Mucosa of descending colon (tissue), 3 donors: ENCODE measurements at regions not wholly inside any gene's neighbourhood (a gene's known extent, or its start where the extent isn't known, plus 50 kb on each side); places are given as distances from the start of the nearest gene placed in this dataset.
"Not testable (repeated sequence)": the region's sequence is repeated elsewhere in the genome, so short reads cannot be mapped to it uniquely, and the experiment has no call there.

Experiments used
- ATAC-seq: fragments of 200-7000 bp; cut with Tn5 transposase; one replicate; pipeline ENCODE4 v1.9.1; 2020; ENCODE audit warnings: mild to moderate bottlenecking, moderate library complexity
- DNase-seq, 3 donors: peaks; one replicate each; pipeline ENCODE4 v3.0.0-alpha.2; 2020
- H3K36me3 ChIP-seq: fragments of 200-600 bp; one replicate; pipeline ENCODE4 v1.8.0; 2021; ENCODE audit warnings: low read depth, mild to moderate bottlenecking
- H3K4me1 ChIP-seq: fragments of 200-600 bp; one replicate; pipeline ENCODE4 v1.8.0; 2021; ENCODE audit warnings: low read depth, mild to moderate bottlenecking
- H3K4me3 ChIP-seq: fragments of 200-600 bp; one replicate; pipeline ENCODE4 v1.8.0; 2021; ENCODE audit warnings: mild to moderate bottlenecking
- H3K9me3 ChIP-seq: fragments of 200-600 bp; one replicate; pipeline ENCODE4 v1.8.0; 2021; ENCODE audit warnings: mild to moderate bottlenecking
- intact Hi-C, 2 donors: fragments of 100-400 bp; cut with DNase I in 1 of 2; cut with micrococcal nuclease in 1 of 2; formaldehyde crosslinking; loops; one replicate each; pipeline versions ENCODE4 v1.11.0 to v1.11.1; 2022; cut with DNase I, micrococcal nuclease
- donor health status: DM: no; HTN: no; CAD: no; lungs with moderate emphysema.
- donor health status: DM: no; HTN: no; CAD: no.
- donor health status: DM: no; HTN: yes; CAD: no.

DNA sequence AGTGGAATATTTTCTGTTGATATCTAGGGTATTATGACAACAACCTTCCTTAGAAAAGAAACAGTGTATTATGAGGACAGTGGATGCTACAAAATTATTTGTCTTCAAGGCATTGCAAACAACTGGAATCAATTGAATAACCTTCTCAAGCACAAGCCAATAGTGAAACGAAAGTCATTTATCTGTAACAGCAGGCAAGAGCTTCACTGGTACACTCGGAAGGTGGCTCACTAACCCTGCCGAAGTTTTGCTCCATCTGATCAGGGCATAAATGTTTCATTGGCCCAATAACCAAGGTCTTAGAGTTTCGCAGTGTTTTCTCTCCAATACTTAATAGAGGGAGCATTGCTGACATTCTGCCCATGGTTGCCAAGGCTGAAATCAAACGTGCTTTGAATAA is 5278.7 kb upstream of the TPTE start:
- DNase-seq, intact Hi-C loops, ATAC-seq, H3K4me3 ChIP-seq, H3K4me1 ChIP-seq, H3K36me3 ChIP-seq: not testable (repeated sequence)
- peaks cover 78% of the 10 kb centered on the region for H3K9me3 ChIP-seq

DNA sequence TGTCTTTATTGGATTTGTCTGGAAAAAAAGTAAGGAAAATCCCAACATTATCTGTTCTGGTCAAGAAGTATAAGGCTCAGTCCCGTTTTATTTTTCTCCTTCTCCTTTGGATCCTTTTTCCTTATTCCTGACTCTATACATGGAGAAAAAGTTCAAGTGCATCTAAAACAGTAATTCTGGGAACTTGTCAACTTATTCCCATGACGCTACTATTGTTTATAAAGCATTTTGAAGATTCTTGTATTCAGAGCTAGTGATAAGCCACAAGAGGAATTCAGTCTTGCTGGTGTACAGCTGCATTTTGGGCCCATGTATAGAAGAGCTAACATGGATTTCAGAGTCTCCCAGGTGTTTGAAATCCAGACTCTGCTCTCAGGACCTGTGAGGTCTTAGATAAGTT is 5278.1 kb upstream of the TPTE start:
- intact Hi-C loops, ATAC-seq, H3K4me3 ChIP-seq, DNase-seq, H3K36me3 ChIP-seq, H3K4me1 ChIP-seq: not testable (repeated sequence)
- H3K9me3 ChIP-seq, result peaks cover 78% of the 10 kb centered on the region

DNA sequence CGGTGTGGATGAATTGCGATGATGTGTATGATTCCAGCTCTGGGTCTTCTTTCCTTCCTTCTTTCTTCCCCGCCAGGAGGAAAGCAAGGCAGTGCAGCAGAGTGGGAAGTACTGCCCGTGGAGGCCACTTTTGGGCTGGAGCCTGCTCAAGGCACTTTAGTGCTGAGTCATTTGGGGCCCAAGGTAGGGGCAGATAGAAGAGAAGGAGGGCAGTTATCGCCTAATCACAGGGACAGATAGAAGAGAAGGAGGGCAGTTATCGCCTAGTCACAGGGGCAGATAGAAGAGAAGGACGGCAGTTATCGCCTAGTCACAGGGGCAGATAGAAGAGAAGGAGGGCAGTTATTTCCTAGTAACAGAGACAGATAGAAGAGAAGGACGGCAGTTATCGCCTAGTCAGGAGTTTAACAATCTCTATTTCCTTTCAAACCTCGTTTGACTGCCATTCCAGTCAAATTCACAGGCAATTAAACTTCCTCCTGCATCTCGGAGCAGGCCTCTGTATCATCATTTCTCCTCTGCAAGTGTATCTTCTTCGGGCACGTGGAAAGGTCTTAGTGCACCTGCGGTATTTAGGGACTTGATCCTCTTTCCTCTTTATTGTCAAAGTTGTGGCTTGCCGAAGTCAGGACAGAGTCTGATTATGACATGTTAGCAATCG is 5277.5 kb upstream of the TPTE start:
- H3K4me3 ChIP-seq, DNase-seq, intact Hi-C loops, H3K4me1 ChIP-seq, ATAC-seq, H3K36me3 ChIP-seq: not testable (repeated sequence)
- peaks cover 77% of the 10 kb centered on the region for H3K9me3 ChIP-seq

DNA sequence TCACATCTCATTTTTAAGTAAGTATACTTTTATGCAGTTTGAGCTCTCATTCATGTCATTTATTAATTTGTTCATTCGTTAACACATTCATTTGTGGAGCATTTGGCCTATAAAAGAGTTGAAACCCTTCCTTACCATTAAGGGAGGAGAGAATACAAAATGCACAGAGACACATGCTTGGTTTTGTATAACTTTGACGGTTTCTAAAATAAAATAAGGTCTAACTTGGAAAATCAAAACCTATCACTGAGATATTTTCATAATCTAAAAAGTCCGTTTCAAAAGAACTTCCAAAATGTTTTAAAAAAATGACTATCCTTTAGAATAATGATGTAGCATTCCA is 5277.0 kb upstream of the TPTE start:
- H3K4me1 ChIP-seq, H3K36me3 ChIP-seq, DNase-seq, H3K4me3 ChIP-seq, ATAC-seq, intact Hi-C loops: not testable (repeated sequence)
- peaks cover 74% of the 10 kb centered on the region for H3K9me3 ChIP-seq

DNA sequence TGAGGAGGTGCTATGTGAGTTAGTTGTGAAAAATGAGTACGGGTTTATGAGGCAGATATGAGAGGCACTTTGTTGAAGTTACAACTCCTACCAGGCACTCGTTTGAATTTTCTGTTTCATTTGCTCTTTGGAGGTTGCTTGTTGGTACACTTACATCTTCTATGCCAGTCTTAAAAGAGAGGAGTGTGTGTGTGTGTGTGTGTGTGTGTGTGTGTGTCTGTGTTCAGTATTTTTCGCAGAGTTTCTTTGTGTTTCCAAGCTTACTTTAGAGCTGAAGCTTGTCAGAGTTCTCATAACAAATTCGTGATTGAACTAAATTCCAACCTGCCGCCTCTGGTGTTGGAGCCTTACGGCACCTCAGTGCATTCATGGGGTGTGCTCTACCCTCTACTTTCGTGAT is 5276.4 kb upstream of the TPTE start:
- peaks cover 74% of the 10 kb centered on the region for H3K9me3 ChIP-seq
- intact Hi-C loops, H3K4me1 ChIP-seq, ATAC-seq, H3K36me3 ChIP-seq, DNase-seq, H3K4me3 ChIP-seq: not testable (repeated sequence)

DNA sequence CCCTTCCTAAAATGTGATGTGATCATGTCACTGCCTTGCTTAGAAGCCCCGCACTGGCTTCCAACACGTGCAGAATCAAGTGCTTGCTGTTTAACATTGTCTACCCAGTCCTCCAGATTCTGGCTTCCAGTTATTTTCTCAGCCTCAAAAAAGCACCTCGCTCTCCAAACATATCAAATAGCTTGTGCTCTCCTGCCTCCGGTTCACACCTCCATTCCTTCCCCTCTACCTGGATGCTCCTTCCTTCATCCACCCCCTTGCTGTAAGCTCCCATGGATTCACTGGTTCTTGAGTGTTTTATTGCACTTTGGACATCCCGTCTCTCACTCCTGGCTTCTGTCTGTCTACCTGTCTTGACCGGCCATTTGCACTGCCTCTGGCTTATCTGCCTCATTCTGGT is 5275.0 kb upstream of the TPTE start:
- ATAC-seq, H3K4me3 ChIP-seq, H3K36me3 ChIP-seq, H3K4me1 ChIP-seq, DNase-seq, intact Hi-C loops: not testable (repeated sequence)
- H3K9me3 ChIP-seq, result peaks cover 77% of the 10 kb centered on the region

DNA sequence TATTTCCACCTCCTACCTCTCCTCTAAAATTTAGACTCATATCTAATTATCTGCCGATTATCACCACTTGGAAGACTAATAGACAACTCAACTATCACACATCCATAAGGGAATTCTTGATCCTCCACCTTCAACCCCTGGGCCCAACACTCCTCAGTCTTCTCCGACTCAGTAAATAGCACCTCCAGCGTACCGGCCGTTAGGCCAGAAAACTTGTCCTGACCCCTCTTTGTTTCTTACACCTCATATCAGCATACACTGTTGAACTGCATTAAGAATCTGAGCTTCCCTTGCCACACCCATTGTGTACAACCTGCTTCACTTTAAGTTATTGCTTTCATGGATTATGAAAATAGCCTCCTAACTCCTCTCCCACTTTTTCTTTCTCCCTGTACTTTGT is 5274.0 kb upstream of the TPTE start:
- intact Hi-C loops, H3K4me3 ChIP-seq, H3K36me3 ChIP-seq, H3K4me1 ChIP-seq, ATAC-seq, DNase-seq: not testable (repeated sequence)
- H3K9me3 ChIP-seq, result peaks cover 79% of the 10 kb centered on the region

DNA sequence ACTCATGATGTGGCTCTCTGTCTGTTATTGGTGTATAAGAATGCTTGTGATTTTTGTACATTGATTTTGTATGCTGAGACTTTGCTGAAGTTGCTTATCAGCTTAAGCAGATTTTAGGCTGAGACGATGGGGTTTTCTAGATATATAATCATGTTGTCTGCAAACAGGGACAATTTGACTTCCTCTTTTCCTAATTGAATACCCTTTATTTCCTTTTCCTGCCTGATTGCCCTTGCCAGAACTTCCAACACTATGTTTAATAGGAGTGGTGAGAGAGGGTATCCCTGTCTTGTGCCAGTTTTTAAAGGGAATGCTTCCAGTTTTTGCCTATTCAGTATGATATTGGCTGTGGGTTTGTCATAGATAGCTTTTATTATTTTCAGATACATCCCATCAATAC is 5271.3 kb upstream of the TPTE start:
- H3K36me3 ChIP-seq, H3K4me1 ChIP-seq, H3K4me3 ChIP-seq, DNase-seq, intact Hi-C loops, ATAC-seq: not testable (repeated sequence)
- H3K9me3 ChIP-seq, result peaks cover 71% of the 10 kb centered on the region

DNA sequence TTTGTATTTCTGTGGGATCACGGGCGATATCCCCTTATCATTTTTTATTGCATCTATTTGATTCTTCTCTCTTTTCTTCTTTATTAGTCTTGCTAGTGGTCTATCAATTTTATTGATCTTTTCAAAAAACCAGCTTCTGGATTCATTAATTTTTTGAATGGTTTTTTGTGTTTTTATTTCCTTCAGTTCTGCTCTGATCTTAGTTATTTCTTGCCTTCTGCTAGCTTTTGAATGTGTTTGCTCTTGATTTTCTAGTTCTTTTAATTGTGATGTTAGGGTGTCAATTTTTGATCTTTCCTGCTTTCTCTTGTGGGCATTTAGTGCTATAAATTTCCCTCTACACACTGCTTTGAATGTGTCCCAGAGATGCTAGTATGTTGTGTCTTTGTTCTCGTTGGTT is 5270.2 kb upstream of the TPTE start:
- DNase-seq, ATAC-seq, intact Hi-C loops, H3K4me1 ChIP-seq, H3K4me3 ChIP-seq, H3K36me3 ChIP-seq: not testable (repeated sequence)
- peaks cover 64% of the 10 kb centered on the region for H3K9me3 ChIP-seq

DNA sequence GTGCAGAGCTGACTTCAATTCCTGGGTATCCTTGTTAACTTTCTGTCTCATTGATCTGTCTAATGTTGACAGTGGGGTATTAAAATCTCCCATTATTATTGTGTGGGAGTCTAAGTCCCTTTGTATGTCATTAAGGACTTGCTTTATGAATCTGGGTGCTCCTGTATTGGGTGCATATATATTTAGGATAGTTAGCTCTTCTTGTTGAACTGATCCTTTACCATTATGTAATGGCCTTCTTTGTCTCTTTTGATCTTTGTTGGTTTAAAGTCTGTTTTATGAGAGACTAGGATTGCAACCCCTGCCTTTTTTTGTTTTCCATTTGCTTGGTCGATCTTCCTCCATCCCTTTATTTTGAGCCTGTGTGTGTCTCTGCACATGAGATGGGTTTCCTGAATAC is 5269.5 kb upstream of the TPTE start:
- H3K4me3 ChIP-seq, H3K4me1 ChIP-seq, ATAC-seq, intact Hi-C loops, DNase-seq, H3K36me3 ChIP-seq: not testable (repeated sequence)
- peaks cover 57% of the 10 kb centered on the region for H3K9me3 ChIP-seq
